ENCODE measurements at regions not wholly inside any gene's neighbourhood (a gene's known extent, or its start where the extent isn't known, plus 50 kb on each side); places are given as distances from the start of the nearest gene placed in this dataset.

- no peak for DNase-seq (ENCODE audit: low read depth in 3 of 3)
Measured at GRCh38 chr13:44219577-44220548, 153.8 kb upstream of the SERP2 start.

GRCh38 chr13:44220948-44221347, 152.7 kb upstream of the SERP2 start:
- DNase-seq (ENCODE audit: low read depth in 3 of 3), result no peak

GRCh38 chr13:44221657-44222056, 152.0 kb upstream of the SERP2 start:
- DNase-seq (ENCODE audit: low read depth in 3 of 3), result no peak

GRCh38 chr13:44223770-44224444, 149.7 kb upstream of the SERP2 start:
- no peak for DNase-seq (ENCODE audit: low read depth in 3 of 3)

GRCh38 chr13:44224450-44225149, 149.0 kb upstream of the SERP2 start:
- no peak for DNase-seq (ENCODE audit: low read depth in 3 of 3)

GRCh38 chr13:44229371-44230030, 144.1 kb upstream of the SERP2 start:
- no peak for DNase-seq (ENCODE audit: low read depth in 3 of 3)

GRCh38 chr13:44230071-44230470, 143.6 kb upstream of the SERP2 start:
- no peak for DNase-seq (ENCODE audit: low read depth in 3 of 3)

GRCh38 chr13:44230736-44231135, 142.9 kb upstream of the SERP2 start:
- DNase-seq (ENCODE audit: low read depth in 3 of 3), result no peak

GRCh38 chr13:44231786-44232516, 141.7 kb upstream of the SERP2 start:
- no peak for DNase-seq (ENCODE audit: low read depth in 3 of 3)

- no peak for DNase-seq (ENCODE audit: low read depth in 3 of 3)
Measured at GRCh38 chr13:44232774-44233173, 140.8 kb upstream of the SERP2 start.

- no peak for DNase-seq (ENCODE audit: low read depth in 3 of 3)
Measured at GRCh38 chr13:44234566-44234965, 139.1 kb upstream of the SERP2 start.

GRCh38 chr13:44236370-44236769, 137.3 kb upstream of the SERP2 start:
- no peak for DNase-seq (ENCODE audit: low read depth in 3 of 3)

- no peak for DNase-seq (ENCODE audit: low read depth in 3 of 3)
Measured at GRCh38 chr13:44236801-44237207, 136.8 kb upstream of the SERP2 start.

- DNase-seq (ENCODE audit: low read depth in 3 of 3), result no peak
Measured at GRCh38 chr13:44237276-44237767, 136.3 kb upstream of the SERP2 start.

- no peak for DNase-seq (ENCODE audit: low read depth in 3 of 3)
Measured at GRCh38 chr13:44237881-44238421, 135.7 kb upstream of the SERP2 start.

- no peak for DNase-seq (ENCODE audit: low read depth in 3 of 3)
Measured at GRCh38 chr13:44240611-44241145, 132.9 kb upstream of the SERP2 start.

- DNase-seq (ENCODE audit: low read depth in 3 of 3), result no peak
Measured at GRCh38 chr13:44241638-44242037, 132.0 kb upstream of the SERP2 start.

GRCh38 chr13:44242766-44243165, 130.9 kb upstream of the SERP2 start:
- no peak for DNase-seq (ENCODE audit: low read depth in 3 of 3)

- DNase-seq (ENCODE audit: low read depth in 3 of 3), result no peak
Measured at GRCh38 chr13:44243198-44243857, 130.3 kb upstream of the SERP2 start.

- DNase-seq (ENCODE audit: low read depth in 3 of 3), result no peak
Measured at GRCh38 chr13:44244288-44244687, 129.3 kb upstream of the SERP2 start.
